GM12801 (cell line): ENCODE measurements at regions not wholly inside any gene's neighbourhood (a gene's known extent, or its start where the extent isn't known, plus 50 kb on each side); places are given as distances from the start of the nearest gene placed in this dataset.

ENCODE experiments used
- TF ChIP-seq, protein P1 (sequence below): IDR thresholded peaks from one replicate; pipeline ENCODE4 v1.5.1; 2011; ENCODE audit warnings: control low read depth; ENCODE audit not compliant: insufficient read length; ENCODE audit errors: extremely low read depth

DNA sequence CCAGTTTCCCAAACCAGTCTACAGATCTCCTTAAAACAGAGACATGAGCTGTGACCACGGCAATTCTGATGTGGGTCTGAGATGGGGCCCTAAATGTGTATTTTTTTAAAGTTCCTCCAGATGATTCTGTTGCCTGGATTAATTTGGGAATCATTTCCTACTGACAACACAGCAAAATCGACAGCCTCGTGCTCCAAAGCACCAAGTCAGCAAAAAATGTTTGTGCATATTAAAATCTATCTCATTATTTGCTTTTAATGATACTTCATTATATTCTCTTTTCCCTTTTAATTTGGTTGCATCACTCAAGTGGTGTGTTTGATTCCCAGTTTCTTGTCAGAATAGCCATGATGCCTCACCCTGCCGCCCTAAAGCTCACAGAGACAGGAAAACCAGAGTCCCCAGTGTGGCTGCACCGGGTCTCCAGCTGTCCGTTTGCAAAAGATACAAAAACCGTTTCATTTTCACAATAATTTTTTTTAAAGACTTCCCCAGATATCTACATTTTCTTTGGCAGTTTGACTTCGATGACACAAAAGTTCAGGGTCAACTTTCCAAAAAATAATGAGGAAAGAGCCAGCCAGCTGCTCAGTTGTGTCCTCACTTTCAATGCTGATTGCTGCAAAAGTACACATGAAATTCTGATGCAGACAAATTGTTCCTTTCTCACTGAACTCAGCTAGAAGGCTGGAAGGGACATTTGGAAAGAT lies 443.2 kb upstream of the ID2 start:
- TF ChIP-seq, protein P1, sequence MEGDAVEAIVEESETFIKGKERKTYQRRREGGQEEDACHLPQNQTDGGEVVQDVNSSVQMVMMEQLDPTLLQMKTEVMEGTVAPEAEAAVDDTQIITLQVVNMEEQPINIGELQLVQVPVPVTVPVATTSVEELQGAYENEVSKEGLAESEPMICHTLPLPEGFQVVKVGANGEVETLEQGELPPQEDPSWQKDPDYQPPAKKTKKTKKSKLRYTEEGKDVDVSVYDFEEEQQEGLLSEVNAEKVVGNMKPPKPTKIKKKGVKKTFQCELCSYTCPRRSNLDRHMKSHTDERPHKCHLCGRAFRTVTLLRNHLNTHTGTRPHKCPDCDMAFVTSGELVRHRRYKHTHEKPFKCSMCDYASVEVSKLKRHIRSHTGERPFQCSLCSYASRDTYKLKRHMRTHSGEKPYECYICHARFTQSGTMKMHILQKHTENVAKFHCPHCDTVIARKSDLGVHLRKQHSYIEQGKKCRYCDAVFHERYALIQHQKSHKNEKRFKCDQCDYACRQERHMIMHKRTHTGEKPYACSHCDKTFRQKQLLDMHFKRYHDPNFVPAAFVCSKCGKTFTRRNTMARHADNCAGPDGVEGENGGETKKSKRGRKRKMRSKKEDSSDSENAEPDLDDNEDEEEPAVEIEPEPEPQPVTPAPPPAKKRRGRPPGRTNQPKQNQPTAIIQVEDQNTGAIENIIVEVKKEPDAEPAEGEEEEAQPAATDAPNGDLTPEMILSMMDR, result no peak

DNA sequence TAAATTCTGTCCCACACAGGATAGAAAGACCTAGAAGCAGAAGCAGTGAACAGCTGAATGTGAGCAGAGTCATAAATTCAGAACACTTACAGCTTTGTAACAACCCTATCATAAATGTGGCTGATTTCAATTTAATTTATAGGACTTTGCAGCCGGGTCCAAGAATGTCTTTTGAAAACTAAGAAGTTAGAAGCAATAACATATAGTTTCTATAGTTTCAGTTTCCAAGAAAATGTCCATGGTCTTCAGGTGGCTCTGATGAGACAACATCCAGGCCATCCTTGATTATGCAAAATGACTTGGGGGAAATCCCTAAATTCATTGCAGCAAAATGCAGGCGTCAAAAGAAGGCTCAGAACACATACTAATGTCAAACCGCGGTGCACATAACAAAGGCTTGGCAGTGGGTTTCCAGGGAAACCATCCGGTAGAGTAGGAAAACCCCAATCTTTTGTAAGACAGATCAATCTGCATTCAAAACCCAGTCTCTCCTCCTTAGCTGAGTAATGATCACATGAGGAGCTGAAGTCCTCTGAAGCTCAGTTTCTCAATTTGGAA lies 442.2 kb upstream of the ID2 start:
- TF ChIP-seq, protein P1, result no peak

DNA sequence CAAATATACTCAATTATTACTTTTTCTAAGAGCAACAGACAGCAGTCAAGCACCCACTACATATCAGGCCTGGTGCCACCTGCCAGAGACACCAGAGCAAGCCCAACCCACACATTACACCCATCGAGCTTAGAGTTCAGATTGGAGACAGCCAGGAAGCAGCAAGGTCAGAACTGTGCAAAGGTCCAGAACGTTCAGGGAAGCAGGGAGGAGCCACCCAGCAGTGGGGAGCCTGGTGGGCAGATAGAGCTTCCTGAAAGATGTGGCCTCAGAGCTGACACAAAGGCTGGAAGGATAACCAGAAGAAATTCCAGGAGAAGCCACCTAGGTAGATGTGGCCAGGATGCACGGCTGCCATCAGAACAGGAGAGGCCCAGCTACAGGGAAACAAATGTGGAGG lies 440.5 kb upstream of the ID2 start:
- TF ChIP-seq, protein P1, result no peak

DNA sequence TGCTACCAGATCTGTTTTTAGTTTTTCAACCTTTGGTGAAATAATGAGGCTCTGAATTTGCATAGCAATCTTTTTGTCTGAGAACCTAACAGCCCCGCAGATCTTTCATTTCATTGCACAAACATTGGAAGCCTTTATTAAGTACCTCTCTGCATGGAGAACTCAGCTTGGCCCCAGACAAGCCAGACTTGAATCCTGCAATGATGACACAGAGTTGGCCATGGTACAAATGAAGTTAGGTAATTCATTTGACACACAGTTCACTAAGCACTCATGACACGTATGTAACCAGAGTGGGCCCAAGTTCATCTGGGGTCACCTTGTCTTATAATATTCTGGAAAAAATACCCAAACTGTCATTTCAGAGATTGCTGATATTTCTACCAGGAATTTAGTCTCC lies 439.1 kb upstream of the ID2 start:
- TF ChIP-seq, protein P1, result no peak

DNA sequence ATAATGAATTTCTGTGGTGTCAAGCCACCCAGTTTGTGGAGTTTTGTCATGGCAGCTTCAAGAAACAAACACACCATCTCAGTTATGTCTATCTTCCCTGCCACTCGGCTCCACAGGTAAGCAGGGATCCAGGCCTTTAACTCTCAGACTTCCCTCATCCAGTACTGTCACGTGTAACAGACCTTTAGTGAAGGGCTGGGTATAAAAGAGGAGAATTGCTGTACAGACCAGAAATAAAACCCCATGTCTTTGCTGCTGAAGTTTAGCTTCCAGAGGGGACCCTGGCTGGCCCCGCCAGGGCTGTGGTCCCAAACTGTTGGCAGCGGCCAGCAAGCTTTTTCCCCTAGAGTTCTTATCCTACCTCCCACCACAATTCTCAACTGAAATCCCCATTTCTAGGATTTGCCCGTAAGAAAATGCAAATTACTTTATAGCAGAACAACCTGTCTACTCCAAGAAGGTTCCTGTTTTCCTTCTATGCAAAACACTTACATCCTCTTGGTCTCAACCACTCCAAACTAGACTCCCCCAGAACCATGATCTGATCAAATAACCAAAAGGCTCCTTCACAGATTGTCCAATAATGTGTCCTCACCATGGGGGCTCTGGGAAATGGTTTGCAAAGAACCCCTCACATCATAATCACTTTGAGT lies 438.0 kb upstream of the ID2 start:
- TF ChIP-seq, protein P1, result no peak

DNA sequence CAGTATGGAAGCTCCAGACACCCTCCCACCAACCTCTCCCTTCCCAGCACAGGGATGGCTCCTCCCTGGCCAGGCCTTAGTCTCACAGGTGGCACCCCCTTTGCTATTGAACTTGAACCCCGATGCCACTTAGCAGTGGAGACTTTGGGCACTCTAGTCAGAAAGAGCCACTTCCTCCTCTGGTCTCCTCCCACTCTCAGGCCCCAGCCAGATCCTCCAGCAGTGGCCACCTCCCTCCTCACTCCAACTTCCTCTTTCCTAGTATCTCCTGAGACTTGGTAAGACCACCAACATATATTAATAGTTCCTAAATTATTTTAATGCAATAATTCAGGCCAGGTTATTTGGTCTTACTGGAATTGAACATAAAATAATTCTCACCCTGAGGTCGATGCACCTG lies 437.2 kb upstream of the ID2 start:
- TF ChIP-seq, protein P1, result no peak

DNA sequence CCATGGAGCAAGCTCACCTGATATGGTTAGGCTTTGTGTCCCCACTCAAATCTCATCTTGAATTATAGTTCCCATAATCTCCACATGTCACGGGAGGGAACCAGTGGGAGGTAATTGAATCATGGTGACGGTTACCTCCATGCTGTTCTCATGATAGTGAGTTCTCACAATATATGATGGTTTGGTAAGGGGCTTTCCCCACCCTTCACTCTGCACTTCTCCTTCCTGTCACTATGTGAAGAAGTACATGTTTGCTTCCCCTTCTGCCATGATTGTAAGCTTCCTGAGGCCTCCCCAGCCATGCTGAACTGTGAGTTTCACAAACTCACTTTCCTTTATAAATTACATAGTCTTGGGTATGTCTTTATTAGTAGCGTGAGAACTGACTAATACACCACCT lies 435.7 kb upstream of the ID2 start:
- TF ChIP-seq, protein P1, result no peak
